ENCODE measurements at regions not wholly inside any gene's neighbourhood (a gene's known extent, or its start where the extent isn't known, plus 50 kb on each side); places are given as distances from the start of the nearest gene placed in this dataset.

GRCh38 chr6:6918216-6918983 is 189.4 kb upstream of the RREB1 start:
- DNase-seq (ENCODE audit: low spot score): no peak

- no peak for DNase-seq (ENCODE audit: low spot score)
Measured at GRCh38 chr6:6919173-6919572, 188.6 kb upstream of the RREB1 start.

- no peak for DNase-seq (ENCODE audit: low spot score)
Measured at GRCh38 chr6:6920114-6920986, 187.4 kb upstream of the RREB1 start.

- no peak for DNase-seq (ENCODE audit: low spot score)
Measured at GRCh38 chr6:6920987-6921313, 186.8 kb upstream of the RREB1 start.

GRCh38 chr6:6922166-6922565 is 185.6 kb upstream of the RREB1 start:
- no peak for DNase-seq (ENCODE audit: low spot score)

GRCh38 chr6:6923605-6924004 is 184.2 kb upstream of the RREB1 start:
- no peak for DNase-seq (ENCODE audit: low spot score)

GRCh38 chr6:6924708-6925107 is 183.1 kb upstream of the RREB1 start:
- DNase-seq (ENCODE audit: low spot score): no peak

GRCh38 chr6:6925391-6926164 is 182.2 kb upstream of the RREB1 start:
- no peak for DNase-seq (ENCODE audit: low spot score)

- no peak for DNase-seq (ENCODE audit: low spot score)
Measured at GRCh38 chr6:6926856-6927255, 180.9 kb upstream of the RREB1 start.

GRCh38 chr6:6927521-6928361 is 180.0 kb upstream of the RREB1 start:
- DNase-seq (ENCODE audit: low spot score): no peak

- DNase-seq (ENCODE audit: low spot score): no peak
Measured at GRCh38 chr6:6930223-6930880, 177.4 kb upstream of the RREB1 start.

GRCh38 chr6:6931071-6932025 is 176.4 kb upstream of the RREB1 start:
- no peak for DNase-seq (ENCODE audit: low spot score)

GRCh38 chr6:6932341-6932740 is 175.4 kb upstream of the RREB1 start:
- DNase-seq (ENCODE audit: low spot score): no peak

GRCh38 chr6:6932968-6933367 is 174.8 kb upstream of the RREB1 start:
- DNase-seq (ENCODE audit: low spot score): no peak

GRCh38 chr6:6940031-6941025 is 167.4 kb upstream of the RREB1 start:
- no peak for DNase-seq (ENCODE audit: low spot score)

- no peak for DNase-seq (ENCODE audit: low spot score)
Measured at GRCh38 chr6:6941201-6941600, 166.6 kb upstream of the RREB1 start.

GRCh38 chr6:6942091-6942490 is 165.7 kb upstream of the RREB1 start:
- DNase-seq (ENCODE audit: low spot score): no peak

GRCh38 chr6:6942831-6943230 is 164.9 kb upstream of the RREB1 start:
- DNase-seq (ENCODE audit: low spot score): peak; percentile 9

- no peak for DNase-seq (ENCODE audit: low spot score)
Measured at GRCh38 chr6:6943421-6943820, 164.3 kb upstream of the RREB1 start.

All from kidney capillary endothelial cell (primary cell).